IPS-18a (cell line): ENCODE measurements at regions not wholly inside any gene's neighbourhood (a gene's known extent, or its start where the extent isn't known, plus 50 kb on each side); places are given as distances from the start of the nearest gene placed in this dataset.
"Not testable (repeated sequence)": the region's sequence is repeated elsewhere in the genome, so short reads cannot be mapped to it uniquely, and the experiment has no call there.

Experiments
- H3K27ac ChIP-seq: one replicate; pipeline ENCODE4 v1.5.1; 2013; ENCODE audit warnings: low read length
- H3K27me3 ChIP-seq: one replicate; pipeline ENCODE4 v1.6.1; 2013; ENCODE audit warnings: mild to moderate bottlenecking, low read length; ENCODE audit not compliant: control insufficient read depth, insufficient read depth
- H3K36me3 ChIP-seq: one replicate; pipeline ENCODE4 v1.6.1; 2013; ENCODE audit warnings: low read depth, low read length; ENCODE audit not compliant: control insufficient read depth
- H3K4me1 ChIP-seq: one replicate; pipeline ENCODE4 v1.6.1; 2013; ENCODE audit warnings: low read depth, low read length; ENCODE audit not compliant: control insufficient read depth
- H3K4me3 ChIP-seq: one replicate; pipeline ENCODE4 v1.5.1; 2013; ENCODE audit warnings: low read length
- H3K9ac ChIP-seq: one replicate; pipeline ENCODE4 v1.6.1; 2013; ENCODE audit warnings: mild to moderate bottlenecking, low read length, moderate library complexity
- H3K9me3 ChIP-seq: one replicate; pipeline ENCODE4 v1.6.1; 2013; ENCODE audit warnings: low read depth, low read length; ENCODE audit not compliant: control insufficient read depth

- no peak overlapping the region for H3K27ac ChIP-seq
- no peaks in the 10 kb centered on the region for H3K9me3 ChIP-seq
- H3K4me3 ChIP-seq: no peak overlapping the region
- H3K27me3 ChIP-seq: no peaks in the 10 kb centered on the region
- H3K36me3 ChIP-seq: no peaks in the 10 kb centered on the region
- peaks cover 3% of the 10 kb centered on the region for H3K4me1 ChIP-seq
- no peak overlapping the region for H3K9ac ChIP-seq
These were observed 396.5 kb downstream of the TNS1 start for GRCh38 chr2:217606296-217606695.

GRCh38 chr2:217604527-217605194 is 398.1 kb downstream of the TNS1 start:
- Histone ChIP-seq H3K27ac (no peak overlapping the region), H3K9ac (no peak overlapping the region), H3K27me3 (no peaks in the 10 kb centered on the region), H3K4me3 (no peak overlapping the region), H3K36me3 (no peaks in the 10 kb centered on the region), H3K4me1 (peaks cover 3% of the 10 kb centered on the region), H3K9me3 (no peaks in the 10 kb centered on the region)

DNA sequence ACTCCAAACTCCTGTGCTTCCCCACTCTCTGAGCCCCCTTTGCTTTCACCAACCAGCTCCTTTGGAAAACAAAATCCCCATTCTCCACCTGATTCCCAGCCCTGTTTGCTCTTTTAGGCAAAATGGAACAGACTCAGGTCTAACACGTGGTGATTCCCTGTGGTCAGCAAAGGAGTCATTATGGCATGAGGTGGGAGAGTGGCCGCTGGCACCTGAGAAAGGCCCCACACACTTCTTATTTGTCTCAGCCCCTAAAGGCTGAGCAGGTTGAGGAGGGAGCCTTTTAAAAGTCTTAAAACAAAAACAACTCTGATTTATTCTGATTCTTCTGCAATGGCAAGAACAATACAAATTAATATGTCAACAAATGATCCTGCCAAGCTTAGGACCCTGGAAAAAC is 401.2 kb downstream of the TNS1 start:
- Histone ChIP-seq H3K27ac (no peak overlapping the region), H3K36me3 (no peaks in the 10 kb centered on the region), H3K4me1 (peaks cover 10% of the 10 kb centered on the region), H3K27me3 (no peaks in the 10 kb centered on the region), H3K9ac (no peak overlapping the region), H3K4me3 (no peak overlapping the region), H3K9me3 (no peaks in the 10 kb centered on the region)

GRCh38 chr2:217599906-217600305 is 402.9 kb downstream of the TNS1 start:
- Histone ChIP-seq H3K4me3 (no peak overlapping the region), H3K9me3 (no peaks in the 10 kb centered on the region), H3K27ac (no peak overlapping the region), H3K27me3 (no peaks in the 10 kb centered on the region), H3K4me1 (peaks cover 8% of the 10 kb centered on the region), H3K9ac (no peak overlapping the region), H3K36me3 (no peaks in the 10 kb centered on the region)

- Histone ChIP-seq H3K36me3 (no peaks in the 10 kb centered on the region), H3K4me3 (no peak overlapping the region), H3K27me3 (no peaks in the 10 kb centered on the region), H3K9ac (no peak overlapping the region), H3K9me3 (no peaks in the 10 kb centered on the region), H3K27ac (no peak overlapping the region), H3K4me1 (peaks cover 16% of the 10 kb centered on the region)
These were observed 405.1 kb downstream of the TNS1 start for GRCh38 chr2:217597681-217598080.

DNA sequence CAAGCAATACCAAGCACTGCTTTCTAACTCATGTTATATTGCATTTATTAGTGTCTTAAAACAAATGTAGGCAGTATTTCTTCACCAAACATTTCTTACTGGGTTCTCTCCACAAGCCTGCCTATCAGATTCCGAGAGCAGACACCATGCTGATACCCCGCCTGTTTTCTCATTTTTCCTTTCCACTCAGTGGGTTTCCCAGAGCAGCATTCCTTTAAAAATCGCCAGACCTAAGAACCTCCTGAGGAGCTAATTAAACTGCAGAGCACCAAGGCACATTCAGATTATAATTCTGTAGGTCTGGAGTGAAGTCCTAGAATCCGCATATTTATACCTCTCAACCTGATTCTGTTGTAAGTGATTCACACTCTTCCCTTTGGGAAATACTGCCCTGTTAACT is 405.6 kb downstream of the TNS1 start:
- Histone ChIP-seq H3K4me1 (peaks cover 16% of the 10 kb centered on the region), H3K27ac (no peak overlapping the region), H3K27me3 (no peaks in the 10 kb centered on the region), H3K9ac (no peak overlapping the region), H3K36me3 (no peaks in the 10 kb centered on the region), H3K9me3 (no peaks in the 10 kb centered on the region), H3K4me3 (no peak overlapping the region)

GRCh38 chr2:217593732-217594131 is 409.1 kb downstream of the TNS1 start:
- Histone ChIP-seq H3K27ac (no peak overlapping the region), H3K27me3 (no peaks in the 10 kb centered on the region), H3K4me1 (peaks cover 16% of the 10 kb centered on the region), H3K9me3 (no peaks in the 10 kb centered on the region), H3K36me3 (no peaks in the 10 kb centered on the region), H3K9ac (no peak overlapping the region), H3K4me3 (no peak overlapping the region)

DNA sequence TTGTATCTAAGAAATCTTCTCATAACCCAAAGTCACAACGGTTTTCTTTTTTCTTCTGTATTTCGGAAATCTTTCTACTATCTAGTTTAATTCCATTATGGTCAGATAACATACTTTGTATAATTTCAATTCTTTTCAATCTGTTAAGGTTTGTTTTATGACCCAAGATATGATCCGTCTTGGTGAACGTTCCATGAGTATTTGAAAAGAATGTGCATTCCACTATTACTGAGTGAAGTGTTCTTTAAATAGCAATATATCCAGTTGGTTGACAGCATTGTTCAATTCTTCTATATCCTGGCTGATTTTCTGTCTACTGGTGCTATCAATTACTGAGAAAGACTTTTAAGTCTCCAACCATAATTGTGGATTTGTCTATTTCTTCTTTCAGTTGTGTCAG is 414.5 kb downstream of the TNS1 start:
- no peaks in the 10 kb centered on the region for H3K4me1 ChIP-seq
- H3K9ac ChIP-seq: no peak overlapping the region
- no peaks in the 10 kb centered on the region for H3K36me3 ChIP-seq
- no peak overlapping the region for H3K4me3 ChIP-seq
- no peaks in the 10 kb centered on the region for H3K27me3 ChIP-seq
- no peak overlapping the region for H3K27ac ChIP-seq
- no peaks in the 10 kb centered on the region for H3K9me3 ChIP-seq

GRCh38 chr2:217585362-217585761 is 417.4 kb downstream of the TNS1 start:
- no peaks in the 10 kb centered on the region for H3K36me3 ChIP-seq
- no peak overlapping the region for H3K9ac ChIP-seq
- H3K27ac ChIP-seq: no peak overlapping the region
- H3K9me3 ChIP-seq: no peaks in the 10 kb centered on the region
- no peaks in the 10 kb centered on the region for H3K4me1 ChIP-seq
- no peak overlapping the region for H3K4me3 ChIP-seq
- H3K27me3 ChIP-seq: no peaks in the 10 kb centered on the region

GRCh38 chr2:217580407-217580806 is 422.4 kb downstream of the TNS1 start:
- H3K36me3 ChIP-seq, H3K4me1 ChIP-seq, H3K9me3 ChIP-seq, H3K4me3 ChIP-seq, H3K9ac ChIP-seq, H3K27ac ChIP-seq, H3K27me3 ChIP-seq: not testable (repeated sequence)

DNA sequence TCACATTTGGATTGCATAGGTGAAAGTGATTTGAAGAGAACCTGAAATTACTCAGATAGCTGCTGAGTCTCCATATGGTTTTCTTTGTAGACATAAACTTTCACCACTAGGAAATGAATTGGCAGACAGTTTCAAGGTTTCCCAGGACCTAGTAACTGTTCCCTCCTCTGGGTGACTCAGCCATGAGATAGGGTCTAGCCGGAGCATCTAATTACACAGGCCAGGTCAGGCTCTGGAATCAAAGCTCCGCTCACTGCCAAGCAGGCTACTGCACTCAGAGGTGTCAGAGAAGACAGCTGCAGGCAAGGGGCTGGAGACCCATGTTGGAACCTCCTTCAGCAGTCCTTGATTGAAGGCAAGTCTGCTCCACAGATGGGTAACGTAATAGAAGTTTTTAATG is 429.2 kb downstream of the TNS1 start:
- Histone ChIP-seq H3K27me3 (no peaks in the 10 kb centered on the region), H3K4me1 (no peaks in the 10 kb centered on the region), H3K9me3 (no peaks in the 10 kb centered on the region), H3K9ac (no peak overlapping the region), H3K4me3 (no peak overlapping the region), H3K27ac (no peak overlapping the region), H3K36me3 (no peaks in the 10 kb centered on the region)

- H3K36me3 ChIP-seq: no peaks in the 10 kb centered on the region
- no peaks in the 10 kb centered on the region for H3K4me1 ChIP-seq
- H3K27ac ChIP-seq: no peak overlapping the region
- no peaks in the 10 kb centered on the region for H3K9me3 ChIP-seq
- H3K27me3 ChIP-seq: no peaks in the 10 kb centered on the region
- H3K4me3 ChIP-seq: no peak overlapping the region
- no peak overlapping the region for H3K9ac ChIP-seq
These were observed 432.4 kb downstream of the TNS1 start for GRCh38 chr2:217570394-217570793.
